ENCODE measurements at regions not wholly inside any gene's neighbourhood (a gene's known extent, or its start where the extent isn't known, plus 50 kb on each side); places are given as distances from the start of the nearest gene placed in this dataset.

GRCh38 chr10:124303662-124304418 is 114.9 kb downstream of the OAT start:
- WGBS, 2 donors = 89 to 93% methylated on average over 6 of the region's 6 CpGs
- H3K4me3 ChIP-seq = no peak overlapping the region
- no peaks in the 10 kb centered on the region for H3K36me3 ChIP-seq
- no peaks in the 10 kb centered on the region for H3K9me3 ChIP-seq
- peak; percentile 45 for DNase-seq
- no peak overlapping the region for H3K27ac ChIP-seq
- no peaks in the 10 kb centered on the region for H3K27me3 ChIP-seq
- TF ChIP-seq, protein P1, sequence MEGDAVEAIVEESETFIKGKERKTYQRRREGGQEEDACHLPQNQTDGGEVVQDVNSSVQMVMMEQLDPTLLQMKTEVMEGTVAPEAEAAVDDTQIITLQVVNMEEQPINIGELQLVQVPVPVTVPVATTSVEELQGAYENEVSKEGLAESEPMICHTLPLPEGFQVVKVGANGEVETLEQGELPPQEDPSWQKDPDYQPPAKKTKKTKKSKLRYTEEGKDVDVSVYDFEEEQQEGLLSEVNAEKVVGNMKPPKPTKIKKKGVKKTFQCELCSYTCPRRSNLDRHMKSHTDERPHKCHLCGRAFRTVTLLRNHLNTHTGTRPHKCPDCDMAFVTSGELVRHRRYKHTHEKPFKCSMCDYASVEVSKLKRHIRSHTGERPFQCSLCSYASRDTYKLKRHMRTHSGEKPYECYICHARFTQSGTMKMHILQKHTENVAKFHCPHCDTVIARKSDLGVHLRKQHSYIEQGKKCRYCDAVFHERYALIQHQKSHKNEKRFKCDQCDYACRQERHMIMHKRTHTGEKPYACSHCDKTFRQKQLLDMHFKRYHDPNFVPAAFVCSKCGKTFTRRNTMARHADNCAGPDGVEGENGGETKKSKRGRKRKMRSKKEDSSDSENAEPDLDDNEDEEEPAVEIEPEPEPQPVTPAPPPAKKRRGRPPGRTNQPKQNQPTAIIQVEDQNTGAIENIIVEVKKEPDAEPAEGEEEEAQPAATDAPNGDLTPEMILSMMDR (IDR thresholded peaks at IDR 0.05) = no peak
- no peak for TF ChIP-seq POLR2AphosphoS5 (IDR thresholded peaks at IDR 0.05)
- no peak for TF ChIP-seq POLR2A (IDR thresholded peaks at IDR 0.05)
- TF ChIP-seq EP300 (IDR thresholded peaks at IDR 0.05) = no peak
- intact Hi-C loops (cut with DNase I) = no loop called here
- H3K4me1 ChIP-seq = peaks cover 0 to 8% (median 0%) of the 10 kb centered on the region in 4 donors

DNA sequence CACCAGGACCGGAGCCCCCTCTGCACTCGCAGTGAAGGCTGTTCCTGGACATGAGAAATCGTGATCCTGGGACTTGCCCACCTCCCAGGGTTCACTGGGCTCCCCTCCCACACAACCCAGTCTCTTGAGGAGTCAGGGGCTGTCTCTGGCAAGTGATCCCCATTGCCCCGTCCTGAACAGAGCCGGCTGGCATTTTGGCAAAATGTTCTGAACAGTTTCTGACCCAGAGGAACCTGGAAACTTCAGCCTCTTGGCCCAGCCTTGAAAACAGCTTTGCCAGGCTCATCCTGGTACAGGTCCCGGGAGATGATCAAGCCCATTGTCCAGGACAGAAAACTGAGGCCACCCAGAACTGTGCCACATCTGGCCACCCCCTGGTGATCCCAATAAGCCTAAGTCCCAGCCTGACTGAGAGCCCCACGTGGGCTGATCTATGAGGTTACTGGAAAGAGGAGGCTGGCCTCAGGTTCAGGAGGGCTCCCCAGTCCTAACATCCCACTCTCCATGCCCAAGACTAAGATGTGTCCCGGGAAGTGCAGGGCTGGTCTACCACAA is 115.7 kb downstream of the OAT start:
- DNase-seq = peak; percentile 52
- Histone ChIP-seq H3K27me3 (no peaks in the 10 kb centered on the region), H3K36me3 (no peaks in the 10 kb centered on the region), H3K4me1 (peaks cover 0 to 8% (median 0%) of the 10 kb centered on the region in 4 donors), H3K9me3 (no peaks in the 10 kb centered on the region), H3K27ac (no peak overlapping the region), H3K4me3 (no peak overlapping the region)
- TF ChIP-seq, protein P1 (IDR thresholded peaks at IDR 0.05) = no peak
- TF ChIP-seq EP300 (IDR thresholded peaks at IDR 0.05) (no peak), POLR2A (IDR thresholded peaks at IDR 0.05) (no peak), POLR2AphosphoS5 (IDR thresholded peaks at IDR 0.05) (no peak)
- 75 to 83% methylated on average over 8 of the region's 8 CpGs for WGBS, 2 donors
- intact Hi-C loops (cut with DNase I) = no loop called here

DNA sequence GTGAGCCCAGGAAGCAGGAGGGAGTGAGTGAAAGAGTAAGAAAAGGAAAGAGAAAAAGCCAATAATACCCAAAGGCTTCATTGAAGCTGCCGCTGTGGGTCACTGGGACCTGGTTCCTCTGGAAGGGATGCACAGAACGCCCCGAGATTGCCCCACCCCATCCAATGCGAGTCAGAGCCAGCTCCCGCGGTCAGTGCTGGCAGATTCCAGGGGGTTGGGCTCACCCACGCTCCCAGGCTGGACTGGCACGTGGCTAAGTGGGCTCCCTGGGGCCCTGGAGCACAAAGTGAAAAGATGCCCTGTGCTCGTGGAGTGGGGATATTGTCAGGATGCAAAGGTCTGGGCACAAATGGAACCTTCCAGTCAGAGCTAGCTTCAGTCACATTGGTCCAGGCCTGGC is 117.0 kb downstream of the OAT start:
- Histone ChIP-seq H3K36me3 (no peaks in the 10 kb centered on the region), H3K9me3 (no peaks in the 10 kb centered on the region), H3K27ac (no peak overlapping the region), H3K27me3 (no peaks in the 10 kb centered on the region), H3K4me3 (no peak overlapping the region), H3K4me1 (peaks cover 0 to 8% (median 0%) of the 10 kb centered on the region in 4 donors)
- TF ChIP-seq POLR2AphosphoS5 (IDR thresholded peaks at IDR 0.05) (no peak), EP300 (IDR thresholded peaks at IDR 0.05) (no peak), POLR2A (IDR thresholded peaks at IDR 0.05) (no peak)
- TF ChIP-seq, protein P1 (IDR thresholded peaks at IDR 0.05) = no peak
- 82 to 89% methylated on average over 9 of the region's 9 CpGs for WGBS, 2 donors
- intact Hi-C loops (cut with DNase I) = no loop called here
- peak; percentile 46 for DNase-seq

DNA sequence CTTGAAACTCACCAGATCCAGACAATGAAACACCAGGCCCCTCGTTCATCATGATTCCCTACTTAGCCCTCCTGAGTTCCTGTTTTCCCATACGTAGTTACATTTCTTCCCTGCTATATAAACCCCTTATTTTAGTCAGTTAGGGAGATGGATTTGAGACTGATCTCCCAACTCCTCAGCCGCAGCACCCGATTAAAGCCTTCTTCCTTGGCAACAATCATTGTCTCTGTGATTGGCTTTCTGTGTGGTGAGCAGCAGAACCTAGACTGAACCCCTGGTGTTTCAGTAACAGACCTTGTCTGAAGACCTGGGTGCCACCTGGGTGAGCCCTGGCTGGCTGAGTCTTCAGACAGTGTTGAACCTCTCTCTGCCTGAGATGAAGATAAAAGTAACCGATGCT is 118.0 kb downstream of the OAT start:
- 91% methylated on average over 5 of the region's 5 CpGs for WGBS, 2 donors
- no peak for TF ChIP-seq POLR2AphosphoS5 (IDR thresholded peaks at IDR 0.05)
- no peak for TF ChIP-seq POLR2A (IDR thresholded peaks at IDR 0.05)
- TF ChIP-seq, protein P1 (IDR thresholded peaks at IDR 0.05) = no peak
- no peak for TF ChIP-seq EP300 (IDR thresholded peaks at IDR 0.05)
- intact Hi-C loops (cut with DNase I) = no loop called here
- Histone ChIP-seq H3K36me3 (no peaks in the 10 kb centered on the region), H3K4me1 (peaks cover 0 to 8% (median 0%) of the 10 kb centered on the region in 4 donors), H3K9me3 (no peaks in the 10 kb centered on the region), H3K27me3 (no peaks in the 10 kb centered on the region), H3K4me3 (no peak overlapping the region), H3K27ac (no peak overlapping the region)
- peak; percentile 20 for DNase-seq

Measured in sigmoid colon (tissue), 6 donors.